ENCODE measurements at regions not wholly inside any gene's neighbourhood (a gene's known extent, or its start where the extent isn't known, plus 50 kb on each side); places are given as distances from the start of the nearest gene placed in this dataset.
"Not testable (repeated sequence)": the region's sequence is repeated elsewhere in the genome, so short reads cannot be mapped to it uniquely, and the experiment has no call there.

- not testable (repeated sequence) for DNase-seq (ENCODE audit: low read depth in 3 of 3, low spot score in 2 of 3)
These were observed 337.6 kb downstream of the ARL4A start for GRCh38 chr7:13025043-13025442.

DNA sequence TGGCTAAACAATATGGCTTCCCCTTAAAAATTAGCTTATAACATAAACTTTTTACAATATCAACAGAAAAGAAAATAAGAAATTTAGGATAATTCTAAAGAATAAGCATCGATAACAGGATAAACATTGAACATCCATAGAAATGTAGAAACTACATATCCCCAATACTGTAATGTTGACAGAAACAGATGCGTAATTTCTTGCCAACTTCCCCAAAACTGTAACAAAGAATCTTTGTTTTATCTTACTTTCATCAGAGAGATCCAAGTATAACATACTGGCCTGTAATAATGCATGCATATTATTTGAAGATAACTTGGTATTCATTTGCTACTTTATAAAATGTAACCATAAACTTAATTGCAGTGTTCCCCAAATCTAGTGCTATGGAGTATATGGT, 339.9 kb downstream of the ARL4A start:
- DNase-seq (ENCODE audit: low read depth in 3 of 3, low spot score in 2 of 3), result no peak

DNA sequence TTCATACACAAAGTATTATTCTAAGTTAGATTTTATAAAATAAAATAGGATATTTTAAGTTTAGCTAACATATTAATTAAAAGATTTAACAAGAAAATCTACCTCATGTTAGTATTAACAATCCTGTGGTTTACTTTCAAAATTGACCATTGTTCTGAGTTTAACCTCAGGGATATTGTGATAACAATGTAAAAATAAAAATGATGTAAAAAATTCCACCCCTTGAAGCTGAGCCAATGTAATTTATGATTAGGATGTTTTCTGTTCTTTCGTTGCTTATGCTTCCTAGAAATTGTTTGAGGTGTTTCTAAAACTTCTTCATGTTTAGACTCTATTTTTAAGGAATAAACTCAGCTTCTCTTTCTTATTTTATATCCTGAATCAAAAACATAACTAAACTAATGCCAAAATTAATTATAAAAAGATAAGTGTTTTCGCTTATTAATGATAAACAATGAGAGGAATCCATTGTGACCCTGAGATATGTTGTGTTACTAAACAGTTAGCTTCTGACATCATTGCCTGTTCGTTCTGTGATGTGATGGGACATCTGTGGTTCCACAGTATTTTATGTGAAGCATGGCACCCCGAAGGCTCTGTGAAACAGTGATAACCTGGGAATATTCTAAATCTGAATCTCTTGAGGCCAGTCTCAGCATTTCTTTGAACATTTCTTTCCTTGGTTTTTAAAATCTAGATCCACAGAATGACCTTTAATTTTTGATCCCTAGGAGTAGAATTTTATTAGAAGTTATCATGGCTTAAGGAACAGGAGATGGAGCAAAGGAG, 340.8 kb downstream of the ARL4A start:
- DNase-seq (ENCODE audit: low read depth in 3 of 3, low spot score in 2 of 3), result no peak

- DNase-seq (ENCODE audit: low read depth in 3 of 3, low spot score in 2 of 3), result peak in 1 of 3 donors; percentile 10
These were observed 341.3 kb downstream of the ARL4A start for GRCh38 chr7:13028825-13029099.

GRCh38 chr7:13031468-13031867, 344.0 kb downstream of the ARL4A start:
- no peak for DNase-seq (ENCODE audit: low read depth in 3 of 3, low spot score in 2 of 3)

- no peak for DNase-seq (ENCODE audit: low read depth in 3 of 3, low spot score in 2 of 3)
These were observed 344.7 kb downstream of the ARL4A start for GRCh38 chr7:13032084-13032483.

DNA sequence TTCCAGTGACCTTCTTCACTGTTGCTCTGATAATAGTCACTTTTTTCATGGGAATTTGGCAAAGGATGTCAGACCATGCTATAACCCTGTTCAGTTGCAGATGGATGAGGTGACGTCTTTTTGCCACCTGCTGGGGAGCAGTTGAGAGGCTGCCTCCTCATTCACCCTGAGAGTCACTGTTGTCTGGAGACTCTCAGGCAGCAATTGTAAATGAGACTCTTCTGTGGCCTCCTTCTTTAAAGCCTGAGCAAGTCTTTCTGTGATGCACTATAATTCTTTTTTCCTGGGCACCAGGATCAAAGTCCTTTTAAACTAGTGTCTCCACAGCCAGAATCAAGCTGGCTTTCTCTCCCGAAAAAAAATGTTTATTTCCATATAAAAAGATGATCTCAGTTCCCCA, 345.1 kb downstream of the ARL4A start:
- DNase-seq (ENCODE audit: low read depth in 3 of 3, low spot score in 2 of 3), result no peak

DNA sequence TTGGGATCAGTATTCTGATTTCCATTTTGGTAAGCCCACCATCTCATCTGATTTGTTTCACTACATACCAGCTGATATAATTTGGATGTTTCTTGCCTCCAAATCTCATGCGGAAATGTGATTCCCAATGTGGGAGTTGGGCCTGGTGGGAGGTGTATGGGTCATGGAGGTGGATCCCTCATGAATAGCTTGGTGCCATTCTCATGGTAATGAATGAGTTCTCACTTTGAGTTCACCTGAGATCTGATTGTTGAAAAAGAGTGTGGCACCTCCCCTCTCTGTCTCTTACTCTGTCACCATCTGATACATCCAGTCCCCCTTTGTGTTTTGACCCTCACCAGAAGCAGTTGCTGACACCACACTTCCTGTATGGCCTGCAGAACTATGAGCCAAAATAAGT, 347.3 kb downstream of the ARL4A start:
- DNase-seq (ENCODE audit: low read depth in 3 of 3, low spot score in 2 of 3), result no peak

DNA sequence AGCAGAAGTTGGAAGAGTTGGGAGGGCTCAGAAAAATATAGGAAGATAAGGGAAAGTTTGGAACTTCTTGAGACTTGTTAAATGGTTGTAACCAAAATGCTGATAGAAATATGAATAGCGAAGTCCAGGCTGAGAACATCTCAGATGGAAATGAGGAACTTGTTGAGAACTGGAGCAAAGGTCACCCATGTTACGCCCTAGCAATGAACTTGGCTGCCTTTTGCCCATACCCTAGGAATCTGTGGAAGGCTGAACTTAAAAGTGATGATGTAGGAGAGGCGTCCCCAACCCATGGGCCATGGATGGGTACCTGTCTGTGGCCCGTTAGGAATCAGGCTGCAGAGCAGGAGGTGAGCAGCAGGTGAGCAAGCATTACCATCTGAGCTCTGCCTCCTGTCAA, 347.8 kb downstream of the ARL4A start:
- no peak for DNase-seq (ENCODE audit: low read depth in 3 of 3, low spot score in 2 of 3)

DNA sequence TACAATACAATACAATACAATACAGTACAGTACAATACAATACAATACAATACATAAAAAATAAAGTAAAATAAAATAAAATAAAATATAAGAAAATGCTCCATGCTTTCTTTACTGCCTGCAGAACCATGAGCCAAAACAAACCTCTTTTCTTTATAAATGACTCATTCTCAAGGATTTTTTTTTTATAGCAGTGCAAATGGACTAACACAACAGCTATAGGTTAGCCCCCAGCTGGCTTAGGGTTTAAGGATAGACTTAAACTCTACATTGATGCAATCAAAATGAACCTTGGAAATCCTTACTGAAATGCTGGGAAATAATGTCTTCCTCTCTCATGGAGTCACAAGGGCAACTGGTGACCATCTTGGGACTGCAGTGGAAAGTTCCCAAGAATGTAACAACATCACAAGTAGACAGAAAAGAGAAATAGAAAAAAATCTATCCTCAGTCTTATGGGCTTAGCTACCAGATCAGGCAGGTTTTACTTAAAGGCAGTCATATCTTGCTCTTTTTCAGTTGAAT, 348.9 kb downstream of the ARL4A start:
- no peak for DNase-seq (ENCODE audit: low read depth in 3 of 3, low spot score in 2 of 3)

DNA sequence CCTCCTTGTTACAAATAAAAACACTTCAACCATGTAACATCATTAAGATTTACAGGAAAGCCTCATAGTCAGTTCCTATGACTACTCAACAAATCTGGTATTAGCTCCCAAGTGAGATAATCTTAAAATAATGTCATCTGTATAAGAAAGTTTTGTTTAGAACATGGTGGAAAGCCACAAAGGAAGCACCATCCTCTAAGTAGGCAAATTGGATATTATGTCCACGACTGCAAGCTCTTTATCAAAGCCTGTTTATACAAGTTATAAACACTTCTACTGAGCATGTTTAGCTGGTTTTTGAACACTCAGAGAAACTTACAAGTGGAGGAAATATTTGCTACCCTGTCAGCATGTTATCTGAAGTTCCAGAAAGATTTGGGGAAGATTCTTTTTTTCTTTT, 349.8 kb downstream of the ARL4A start:
- no peak for DNase-seq (ENCODE audit: low read depth in 3 of 3, low spot score in 2 of 3)

DNA sequence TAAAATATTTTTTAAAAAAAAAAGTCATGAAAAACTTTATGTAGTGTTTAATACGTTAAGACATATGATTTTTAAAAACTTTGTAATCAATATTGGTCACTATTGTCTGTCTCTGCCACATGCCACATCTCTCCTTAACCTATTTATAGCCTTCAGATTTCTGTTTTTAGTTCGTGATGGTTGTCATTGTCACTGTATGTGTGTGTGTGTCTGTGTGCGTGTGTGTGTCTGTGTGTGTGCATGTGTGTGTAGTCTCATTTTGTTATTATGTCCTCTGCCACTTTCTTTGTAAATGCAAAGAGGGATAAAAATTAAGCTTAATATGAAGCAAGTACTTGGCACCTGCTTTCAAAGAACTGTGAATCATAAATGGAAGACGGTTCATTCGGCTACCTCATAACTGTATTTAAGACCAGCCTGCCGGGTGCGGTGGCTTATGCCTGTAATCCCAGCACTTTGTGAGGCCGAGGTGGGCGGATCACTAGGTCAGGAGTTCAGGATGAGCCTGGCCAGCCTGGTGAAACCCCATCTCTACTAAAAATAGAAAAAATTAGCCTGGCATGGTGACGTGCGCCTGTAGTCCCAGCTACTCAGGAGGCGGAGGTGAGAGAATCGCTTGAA, 354.0 kb downstream of the ARL4A start:
- DNase-seq (ENCODE audit: low read depth in 3 of 3, low spot score in 2 of 3), result no peak

DNA sequence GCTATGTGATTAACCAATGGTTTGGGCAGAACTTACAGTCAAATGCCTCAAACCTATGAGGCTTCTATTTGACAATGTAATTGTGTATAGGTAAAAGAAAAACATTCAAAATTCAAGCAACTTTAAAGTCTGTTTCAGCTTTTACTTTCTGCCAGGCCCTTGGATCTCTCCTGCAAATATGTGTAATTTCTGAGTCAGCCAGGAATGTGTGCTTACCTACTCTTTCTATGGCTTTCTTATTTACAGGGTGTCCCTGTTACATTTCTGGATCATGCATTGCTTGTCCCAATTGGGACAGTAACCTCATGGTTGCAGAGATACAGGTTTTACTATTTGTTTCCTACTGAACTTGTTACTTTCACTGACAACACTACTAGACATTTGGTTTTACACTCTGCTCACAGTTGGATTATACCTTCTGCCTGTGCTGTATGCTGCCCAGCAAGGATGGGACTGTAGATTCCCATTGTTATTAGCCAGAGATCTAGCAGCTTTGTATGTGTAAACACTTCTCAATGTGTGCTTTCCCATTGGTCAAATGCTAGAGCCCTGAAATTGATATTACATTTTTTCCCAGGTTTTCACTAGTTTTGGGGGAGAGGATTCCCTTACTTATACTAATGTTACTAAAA, 355.3 kb downstream of the ARL4A start:
- DNase-seq (ENCODE audit: low read depth in 3 of 3, low spot score in 2 of 3), result no peak

GRCh38 chr7:13044309-13044708, 356.9 kb downstream of the ARL4A start:
- DNase-seq (ENCODE audit: low read depth in 3 of 3, low spot score in 2 of 3), result no peak

GRCh38 chr7:13047061-13047460, 359.6 kb downstream of the ARL4A start:
- DNase-seq (ENCODE audit: low read depth in 3 of 3, low spot score in 2 of 3), result no peak

GRCh38 chr7:13049946-13050345, 362.5 kb downstream of the ARL4A start:
- no peak for DNase-seq (ENCODE audit: low read depth in 3 of 3, low spot score in 2 of 3)

DNA sequence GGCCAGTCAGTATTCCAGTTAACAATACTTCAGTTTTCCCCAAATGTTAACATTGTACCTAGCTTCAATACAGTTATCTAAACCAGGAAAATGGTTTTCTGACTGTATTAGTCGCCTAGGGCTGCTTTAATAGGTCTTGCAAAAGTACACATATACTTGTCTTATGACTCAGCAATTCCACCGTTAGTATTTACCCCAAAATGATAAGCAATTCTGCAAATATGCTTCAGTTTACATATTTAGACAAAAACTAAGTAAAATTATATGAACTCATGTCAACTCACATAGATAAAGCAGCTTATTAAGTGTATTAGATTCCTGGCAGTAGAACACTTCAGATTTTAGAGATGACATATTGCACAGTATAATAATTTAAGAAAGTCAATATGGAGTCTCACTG, 363.3 kb downstream of the ARL4A start:
- DNase-seq (ENCODE audit: low read depth in 3 of 3, low spot score in 2 of 3), result no peak

- DNase-seq (ENCODE audit: low read depth in 3 of 3, low spot score in 2 of 3), result no peak
These were observed 368.4 kb downstream of the ARL4A start for GRCh38 chr7:13055732-13056368.

DNA sequence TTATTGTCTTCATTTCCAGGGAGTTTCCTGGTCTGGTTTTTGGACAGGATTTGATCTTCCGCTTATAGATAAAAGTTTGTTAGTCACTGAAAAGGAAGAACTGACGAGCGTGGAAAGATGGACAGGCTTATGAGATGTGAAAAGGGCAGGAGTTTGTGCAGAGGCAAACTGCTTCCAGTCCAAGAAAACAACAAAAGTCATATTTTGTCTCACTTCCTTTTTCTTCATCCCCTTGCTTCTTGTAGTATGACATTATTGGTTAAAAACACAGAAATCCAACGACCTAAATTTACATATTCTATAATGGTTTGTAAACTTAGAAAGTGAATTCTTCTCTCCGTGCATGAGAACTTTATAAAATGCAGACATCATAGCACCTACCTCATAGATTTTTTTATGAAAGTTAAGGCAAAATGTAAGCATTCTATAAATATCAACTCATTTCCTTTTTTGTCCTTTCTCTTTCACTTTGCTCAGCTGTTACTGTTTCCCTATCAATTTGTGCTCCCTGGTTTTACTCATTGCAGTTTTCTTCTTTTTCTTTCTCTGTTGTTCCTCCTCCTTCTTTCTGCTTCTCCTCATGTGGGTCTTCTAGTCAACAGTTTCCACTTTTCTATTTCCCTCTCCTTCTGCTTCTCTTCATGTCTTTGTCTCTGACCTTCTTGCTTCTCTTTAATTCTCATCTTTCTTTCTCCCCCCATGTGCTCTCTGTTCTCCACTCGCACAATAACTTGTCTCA, 370.2 kb downstream of the ARL4A start:
- DNase-seq (ENCODE audit: low read depth in 3 of 3, low spot score in 2 of 3), result no peak

DNA sequence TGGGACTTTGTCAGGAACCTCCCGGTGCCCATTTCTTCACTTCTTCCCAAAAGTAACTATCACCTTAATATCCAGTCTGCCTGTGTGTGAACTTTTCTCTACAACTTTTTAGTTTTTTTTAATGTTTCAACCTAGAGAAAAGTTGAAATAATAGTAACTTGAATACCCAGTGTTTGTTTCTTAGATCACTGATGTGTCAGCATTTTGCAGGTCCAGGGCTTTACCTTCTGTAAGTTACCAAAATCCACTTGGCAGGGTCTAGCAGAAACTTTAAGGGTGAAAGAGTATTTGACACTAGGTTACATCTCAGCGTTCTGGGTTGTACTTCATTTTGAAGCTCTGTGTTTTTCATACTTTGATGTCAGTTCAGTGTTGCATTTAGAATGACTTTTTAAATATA, 372.7 kb downstream of the ARL4A start:
- DNase-seq (ENCODE audit: low read depth in 3 of 3, low spot score in 2 of 3), result no peak

DNA sequence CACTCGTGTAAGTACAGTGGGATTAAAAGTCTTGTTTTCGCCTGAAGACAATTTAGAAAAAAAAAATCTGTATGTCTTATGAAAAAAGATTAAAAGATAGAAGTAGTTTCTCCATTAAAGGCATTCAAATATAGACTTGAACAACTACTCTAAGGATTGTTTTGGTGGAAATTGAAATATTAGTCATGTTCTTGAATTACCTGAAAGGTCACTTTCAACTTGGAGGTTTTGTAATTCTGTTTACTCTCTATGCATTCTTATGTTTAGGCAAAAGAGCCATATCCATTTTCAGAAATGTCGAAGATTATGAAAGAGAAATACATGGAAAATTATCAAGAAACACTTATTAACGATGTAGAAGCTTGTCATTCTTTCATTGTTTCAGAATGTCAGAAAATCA, 373.7 kb downstream of the ARL4A start:
- no peak for DNase-seq (ENCODE audit: low read depth in 3 of 3, low spot score in 2 of 3)
